GM20000 (cell line): ENCODE measurements at regions not wholly inside any gene's neighbourhood (a gene's known extent, or its start where the extent isn't known, plus 50 kb on each side); places are given as distances from the start of the nearest gene placed in this dataset.

ENCODE experiments used
- DNase-seq: peaks from one replicate; pipeline ENCODE4 v3.0.0; 2012; ENCODE audit warnings: low spot score
- TF ChIP-seq, protein P1 (sequence below): IDR thresholded peaks from 2 replicates; pipeline ENCODE4 v1.5.1; 2012; ENCODE audit warnings: mild to moderate bottlenecking, control low read depth; ENCODE audit errors: extremely low read depth, missing control alignments

DNA sequence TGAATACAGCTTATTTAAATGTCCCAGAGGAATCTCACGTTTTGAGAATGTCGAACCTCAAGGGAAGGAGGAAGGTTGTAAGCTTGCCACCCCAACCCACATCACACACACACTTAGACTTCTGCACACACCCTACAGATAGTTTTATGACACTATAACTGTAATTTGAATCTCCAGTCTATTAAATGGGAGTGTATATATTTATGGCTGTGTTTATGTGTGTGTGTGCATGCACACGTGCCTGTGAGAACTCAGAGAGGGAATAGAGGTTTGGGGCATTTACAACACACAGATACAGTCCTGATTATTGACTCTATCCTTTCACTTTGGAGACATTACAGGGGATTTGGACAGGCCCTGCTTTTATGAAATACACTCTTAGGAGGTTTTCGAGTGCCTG is 171.5 kb upstream of the MAF start:
- TF ChIP-seq, protein P1, sequence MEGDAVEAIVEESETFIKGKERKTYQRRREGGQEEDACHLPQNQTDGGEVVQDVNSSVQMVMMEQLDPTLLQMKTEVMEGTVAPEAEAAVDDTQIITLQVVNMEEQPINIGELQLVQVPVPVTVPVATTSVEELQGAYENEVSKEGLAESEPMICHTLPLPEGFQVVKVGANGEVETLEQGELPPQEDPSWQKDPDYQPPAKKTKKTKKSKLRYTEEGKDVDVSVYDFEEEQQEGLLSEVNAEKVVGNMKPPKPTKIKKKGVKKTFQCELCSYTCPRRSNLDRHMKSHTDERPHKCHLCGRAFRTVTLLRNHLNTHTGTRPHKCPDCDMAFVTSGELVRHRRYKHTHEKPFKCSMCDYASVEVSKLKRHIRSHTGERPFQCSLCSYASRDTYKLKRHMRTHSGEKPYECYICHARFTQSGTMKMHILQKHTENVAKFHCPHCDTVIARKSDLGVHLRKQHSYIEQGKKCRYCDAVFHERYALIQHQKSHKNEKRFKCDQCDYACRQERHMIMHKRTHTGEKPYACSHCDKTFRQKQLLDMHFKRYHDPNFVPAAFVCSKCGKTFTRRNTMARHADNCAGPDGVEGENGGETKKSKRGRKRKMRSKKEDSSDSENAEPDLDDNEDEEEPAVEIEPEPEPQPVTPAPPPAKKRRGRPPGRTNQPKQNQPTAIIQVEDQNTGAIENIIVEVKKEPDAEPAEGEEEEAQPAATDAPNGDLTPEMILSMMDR = no peak
- DNase-seq = no peak

DNA sequence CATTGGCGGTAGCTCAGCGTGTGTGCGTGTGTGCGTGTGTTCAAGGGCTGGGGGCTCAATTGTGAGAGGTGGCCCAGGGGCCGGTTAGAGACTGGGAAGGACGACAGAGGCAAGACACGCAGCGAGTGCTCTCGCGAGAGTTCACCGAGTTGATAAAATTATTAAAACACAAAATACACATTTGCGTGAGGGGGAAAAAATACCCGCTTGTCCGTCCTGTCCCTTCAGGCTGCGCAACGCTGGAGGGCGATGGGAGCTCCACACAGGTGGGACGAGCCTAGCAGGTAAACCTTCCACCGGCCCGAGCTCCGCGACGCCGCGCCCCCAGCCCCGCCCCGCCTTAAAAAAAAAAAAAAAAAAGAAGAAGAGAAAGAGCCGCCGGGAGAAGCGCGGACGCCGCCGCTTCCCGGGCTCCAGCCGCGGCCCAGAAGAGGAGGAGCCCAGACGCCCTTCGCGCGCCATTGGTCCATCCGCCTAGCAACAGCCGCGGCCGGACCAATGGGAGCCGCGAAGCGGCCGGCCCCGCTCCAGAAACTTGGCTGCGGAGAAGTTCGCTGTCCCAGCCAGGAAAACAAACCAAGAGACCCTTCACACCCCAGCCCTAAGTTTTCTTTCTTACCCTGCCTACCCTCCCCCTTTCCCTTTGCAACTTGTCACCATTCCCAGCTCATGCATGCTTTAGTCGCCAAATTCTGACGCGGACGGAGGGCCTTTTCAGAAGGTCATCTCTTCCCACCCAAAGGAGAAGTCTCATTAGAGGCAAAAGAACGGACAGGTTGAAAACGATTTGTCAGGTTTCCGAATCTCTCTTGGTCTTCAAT is 169.9 kb upstream of the MAF start:
- peak; percentile 86 for DNase-seq
- TF ChIP-seq, protein P1 = no peak

DNA sequence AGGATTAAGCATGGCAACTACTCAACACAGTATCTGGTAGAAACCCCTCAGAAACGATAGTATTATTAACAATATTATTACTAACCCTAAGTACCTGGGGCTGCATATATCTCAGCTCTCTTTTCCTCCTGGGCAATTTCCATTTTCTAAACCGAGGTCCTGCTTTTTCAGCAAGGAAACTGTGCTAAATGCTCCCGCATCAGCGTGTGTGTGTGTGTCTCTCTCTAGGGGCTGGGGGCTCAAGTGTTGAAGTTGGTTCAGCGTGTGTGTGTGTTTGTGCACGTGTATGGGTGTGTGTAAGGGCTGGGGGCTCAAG is 169.3 kb upstream of the MAF start:
- TF ChIP-seq, protein P1 = no peak
- no peak for DNase-seq

DNA sequence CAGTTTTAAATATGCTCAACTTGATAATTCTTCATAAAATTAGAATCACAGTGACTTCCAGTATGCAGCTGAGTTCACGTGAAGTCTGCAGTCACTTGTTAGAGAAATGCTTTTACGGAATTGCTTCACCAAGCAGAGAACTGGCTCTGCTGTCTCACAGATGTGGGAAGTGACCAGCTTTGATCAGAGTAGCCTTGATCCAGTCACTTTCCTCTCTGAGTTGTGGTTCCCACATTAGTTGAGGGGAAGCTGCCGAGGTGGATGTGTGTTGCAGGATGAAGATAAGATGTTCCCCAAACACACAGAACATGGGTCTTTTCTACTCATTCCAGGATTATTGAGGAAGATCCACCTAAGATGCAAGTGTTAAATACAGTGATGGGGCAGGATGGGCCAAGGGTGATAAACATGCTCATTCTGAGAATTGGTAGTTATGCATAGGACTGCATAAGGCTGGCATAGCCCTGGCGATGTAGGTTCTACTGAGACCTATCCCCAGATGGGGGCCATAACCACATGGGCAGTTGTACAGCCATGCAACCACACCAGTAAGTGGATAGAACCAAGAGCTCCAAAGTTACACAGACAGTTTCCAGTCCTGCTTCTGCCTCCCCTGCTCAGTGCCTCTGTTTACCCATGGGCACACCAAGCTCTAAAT is 168.9 kb upstream of the MAF start:
- DNase-seq = no peak
- TF ChIP-seq, protein P1 = no peak

DNA sequence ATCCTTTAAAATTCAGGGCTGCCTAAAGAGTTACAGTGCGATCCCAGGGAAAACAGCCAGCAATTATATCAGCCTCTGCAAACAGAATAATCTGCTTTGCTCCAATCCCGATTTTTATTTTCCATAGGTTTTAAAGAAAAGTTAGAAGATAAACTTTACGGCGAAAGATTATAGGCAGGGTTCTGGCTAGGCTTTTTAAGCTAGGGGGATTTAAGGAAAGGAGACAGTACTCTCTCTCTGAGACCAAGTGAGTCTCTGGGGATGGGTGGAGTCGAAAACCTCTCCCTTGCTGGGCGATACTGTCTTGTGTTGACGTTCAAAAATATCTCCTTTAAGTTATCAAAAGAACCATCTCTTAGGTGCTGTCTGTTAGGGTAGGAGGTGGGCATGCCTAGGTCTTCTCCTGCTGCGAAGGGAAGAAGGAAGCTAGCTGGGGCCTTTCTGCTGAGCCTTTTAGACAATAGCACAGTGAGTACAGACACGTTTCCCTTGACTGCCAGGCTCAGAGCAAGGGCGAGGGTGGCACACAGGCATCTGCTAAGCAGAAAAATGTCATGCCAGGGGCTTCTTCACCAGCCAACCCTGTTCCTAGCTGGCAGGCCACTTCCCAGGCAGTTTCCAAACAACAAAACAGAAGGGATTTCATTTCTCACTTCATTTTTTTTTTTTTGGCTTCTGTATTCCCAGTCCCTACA is 167.9 kb upstream of the MAF start:
- DNase-seq = no peak
- TF ChIP-seq, protein P1 = no peak

DNA sequence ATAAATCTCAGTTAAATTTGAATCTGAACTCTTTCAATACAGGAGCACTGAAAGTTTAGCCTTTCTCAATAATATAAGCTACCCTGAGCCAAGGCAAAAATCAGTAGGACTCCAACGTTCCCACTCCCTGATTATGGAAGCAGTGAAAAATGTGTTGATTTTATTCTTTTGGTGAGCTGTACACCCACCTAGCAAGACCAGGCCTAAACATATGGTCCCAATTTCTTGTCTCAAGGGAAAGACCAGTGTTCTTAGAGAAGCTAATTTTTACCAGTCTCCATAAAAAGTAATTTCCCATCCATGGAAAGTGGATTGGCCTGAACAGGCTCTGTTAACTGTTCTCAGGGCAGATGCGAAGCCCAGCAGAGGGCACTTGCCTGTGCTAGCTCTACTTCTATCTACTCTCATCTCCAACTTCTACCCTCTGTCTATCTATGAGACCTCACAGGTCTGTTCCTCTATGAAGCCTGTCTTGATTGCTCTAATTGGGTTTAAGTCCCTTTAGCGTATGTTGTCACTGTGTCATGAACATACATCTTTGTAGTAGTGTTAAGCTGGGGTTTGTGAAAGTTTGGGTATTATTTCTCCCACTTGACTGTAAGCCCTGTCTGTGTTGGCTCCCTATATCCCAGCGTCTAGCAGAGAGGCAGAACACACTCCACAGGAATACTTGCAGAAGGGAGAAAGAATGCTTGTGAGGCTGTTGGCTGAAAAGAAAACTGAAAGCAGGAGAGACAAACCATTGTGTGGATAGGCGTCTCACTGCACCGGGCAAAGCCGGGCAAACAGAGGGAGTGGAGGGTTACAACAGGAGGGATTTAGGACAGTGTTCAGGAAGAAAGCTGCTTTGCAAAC is 167.1 kb upstream of the MAF start:
- DNase-seq = no peak
- TF ChIP-seq, protein P1 = no peak
